ENCODE measurements at regions not wholly inside any gene's neighbourhood (a gene's known extent, or its start where the extent isn't known, plus 50 kb on each side); places are given as distances from the start of the nearest gene placed in this dataset.

GRCh38 chr11:128328955-128329551, 258.3 kb downstream of the ETS1 start:
- dilution Hi-C loops (cut with HindIII; ENCODE audit: low sequenced_read_pairs, unreplicated experiment): no loop called here
- ATAC-seq (ENCODE audit: low read depth): no peak
- H3K9me1 ChIP-seq (ENCODE audit: insufficient read depth, low read length): no peaks in the 10 kb centered on the region

More at GRCh38 chr11:128328955-128329551, 258.3 kb downstream of the ETS1 start:
- intact Hi-C loops (cut with micrococcal nuclease) (no loop called here), in situ Hi-C loops (cut with MboI; ENCODE audit: low sequenced_read_pairs) (no loop called here)
- no TSS peak for BruUV-seq (replicated peaks)
- no peak overlapping the region for H4K5ac ChIP-seq (ENCODE audit: low read depth, low read length)
- no peaks in the 10 kb centered on the region for H3K4me1 ChIP-seq (ENCODE audit: control insufficient read depth, insufficient read depth, low read length)
- no peak overlapping the region for H3K4me2 ChIP-seq (ENCODE audit: low read depth, low read length)
- no peak overlapping the region for H2AK5ac ChIP-seq (ENCODE audit: low read depth, low read length)
- peak overlapping the region; percentile 54 for H2AFZ ChIP-seq (replicated peaks; ENCODE audit: low read length, poor library complexity)
- H3K79me1 ChIP-seq (ENCODE audit: low read depth in 1 of 2, low read length in 2 of 2): no peaks in the 10 kb centered on the region
- no peak overlapping the region for H4K91ac ChIP-seq (ENCODE audit: insufficient read depth, low read depth, low read length)
- H2AK9ac ChIP-seq (replicated peaks; ENCODE audit: low read depth, low read length, poor library complexity): no peak overlapping the region
- H4K8ac ChIP-seq (ENCODE audit: low read depth in 2 of 2, low read length in 2 of 2): no peak overlapping the region
- no peak overlapping the region for H2BK20ac ChIP-seq (ENCODE audit: low read depth, low read length)
- CTCF ChIA-PET: interaction anchor here (0.7 kb wide), 1 partner anchor 303 kb away, joined by 3 read pairs; no protein-coding TSS in a partner anchor
- H3K9me3 ChIP-seq (ENCODE audit: control insufficient read depth, insufficient read depth, low read length): no peaks in the 10 kb centered on the region
- no peak overlapping the region for H3K27ac ChIP-seq (ENCODE audit: insufficient read depth, low read length)
- POLR2A ChIA-PET (ENCODE audit: unreplicated experiment): no interaction called here
- no peak for DNase-seq
- no peak overlapping the region for H3K4ac ChIP-seq (ENCODE audit: low read depth, low read length)
- H2BK15ac ChIP-seq (ENCODE audit: low read depth, low read length): no peak overlapping the region
- no peak overlapping the region for H3K18ac ChIP-seq (ENCODE audit: low read depth, low read length)
- H2BK5ac ChIP-seq (ENCODE audit: low read depth, low read length, poor library complexity, severe bottlenecking): no peak overlapping the region
- no peak overlapping the region for H2BK120ac ChIP-seq (ENCODE audit: low read depth, low read length)
- no peaks in the 10 kb centered on the region for H4K20me1 ChIP-seq (ENCODE audit: insufficient read depth, low read length)
- no peak overlapping the region for H3K56ac ChIP-seq (ENCODE audit: extremely low read depth, insufficient read depth, low read length)
- no peak overlapping the region for H3K9ac ChIP-seq (ENCODE audit: low read depth, low read length)
- H3K23ac ChIP-seq (ENCODE audit: low read depth, low read length): no peak overlapping the region
- no CpG with 5 or more reads among the region's 9 CpGs for WGBS, 2 experiments (ENCODE audit: extremely low coverage in 2 of 2, insufficient read length in 1 of 2)
- no peak overlapping the region for H3K14ac ChIP-seq (replicated peaks; ENCODE audit: low read depth, low read length)
- H3K27me3 ChIP-seq (ENCODE audit: control insufficient read depth, insufficient read depth, low read length): no peaks in the 10 kb centered on the region
- H3K4me3 ChIP-seq (ENCODE audit: insufficient read depth, low read depth, low read length): no peak overlapping the region
- no peaks in the 10 kb centered on the region for H3K36me3 ChIP-seq (ENCODE audit: control insufficient read depth, insufficient read depth, low read length)
- TF ChIP-seq MXI1 (IDR thresholded peaks at IDR 0.05; ENCODE audit: borderline replicate concordance, low read depth, low read length): no peak
- TF ChIP-seq CTCF (conservative IDR thresholded peaks at IDR 0.05; ENCODE audit: low read depth, low read length): no peak
- no peak for TF ChIP-seq FOS (IDR thresholded peaks at IDR 0.05; ENCODE audit: low read depth, low read length)
- no peak for TF ChIP-seq NFE2L2 (IDR thresholded peaks at IDR 0.05; ENCODE audit: low read depth, low read length)
- TF ChIP-seq CEBPB (IDR thresholded peaks at IDR 0.05; ENCODE audit: low read depth, low read length): no peak
- TF ChIP-seq RFX5 (IDR thresholded peaks at IDR 0.05; ENCODE audit: low read depth, low read length): no peak
- TF ChIP-seq, protein P1, sequence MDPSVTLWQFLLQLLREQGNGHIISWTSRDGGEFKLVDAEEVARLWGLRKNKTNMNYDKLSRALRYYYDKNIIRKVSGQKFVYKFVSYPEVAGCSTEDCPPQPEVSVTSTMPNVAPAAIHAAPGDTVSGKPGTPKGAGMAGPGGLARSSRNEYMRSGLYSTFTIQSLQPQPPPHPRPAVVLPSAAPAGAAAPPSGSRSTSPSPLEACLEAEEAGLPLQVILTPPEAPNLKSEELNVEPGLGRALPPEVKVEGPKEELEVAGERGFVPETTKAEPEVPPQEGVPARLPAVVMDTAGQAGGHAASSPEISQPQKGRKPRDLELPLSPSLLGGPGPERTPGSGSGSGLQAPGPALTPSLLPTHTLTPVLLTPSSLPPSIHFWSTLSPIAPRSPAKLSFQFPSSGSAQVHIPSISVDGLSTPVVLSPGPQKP (IDR thresholded peaks at IDR 0.05; ENCODE audit: borderline replicate concordance, low read depth, low read length): no peak
- no peak for TF ChIP-seq SMC3 (IDR thresholded peaks at IDR 0.05; ENCODE audit: low read depth, low read length)
- TF ChIP-seq CHD1 (IDR thresholded peaks at IDR 0.05; ENCODE audit: low read depth, low read length): no peak
